GM23338 (cell line): ENCODE measurements at regions not wholly inside any gene's neighbourhood (a gene's known extent, or its start where the extent isn't known, plus 50 kb on each side); places are given as distances from the start of the nearest gene placed in this dataset.

Experiments
- CREB1 ChIP-seq: fragments of 250-450 bp; sonication (Bioruptor Pico); IDR thresholded peaks from 2 replicates; pipeline ENCODE4 v1.5.0; 2020; ENCODE audit warnings: low read depth, mild to moderate bottlenecking, moderate library complexity
- EZH2 ChIP-seq: fragments of 200-600 bp; sonication (generic); IDR thresholded peaks from one replicate; pipeline ENCODE4 v1.8.0; 2017; ENCODE audit warnings: antibody characterized with exemption, mild to moderate bottlenecking, low read depth; ENCODE audit not compliant: unreplicated experiment
- EZH2phosphoT487 ChIP-seq: fragments of 200-600 bp; sonication (generic); IDR thresholded peaks from one replicate; pipeline ENCODE4 v1.8.1; 2018; ENCODE audit warnings: antibody characterized with exemption; ENCODE audit not compliant: unreplicated experiment
- JUNB ChIP-seq: IDR thresholded peaks from one replicate; pipeline ENCODE4 v1.6.1; 2016; ENCODE audit warnings: antibody characterized with exemption; ENCODE audit not compliant: unreplicated experiment
- NANOG ChIP-seq: IDR thresholded peaks from 2 replicates; pipeline ENCODE4 v1.6.1; 2016; ENCODE audit warnings: antibody characterized with exemption, borderline replicate concordance
- POLR2AphosphoS5 ChIP-seq: IDR thresholded peaks from 2 replicates; pipeline ENCODE4 v1.6.1; 2016; ENCODE audit warnings: antibody characterized with exemption, low read depth
- STAT1 ChIP-seq: IDR thresholded peaks from one replicate; pipeline ENCODE4 v1.6.1; 2016; ENCODE audit warnings: antibody characterized with exemption; ENCODE audit not compliant: unreplicated experiment
- TF ChIP-seq, protein P1 (sequence below), 2 experiments: fragments of 200-600 bp in 1 of 2; sonication (generic) in 1 of 2; conservative IDR thresholded peaks; 2 replicates each; pipeline versions ENCODE4 v1.5.1 to v1.6.1; 2016 to 2017; ENCODE audit warnings: antibody characterized with exemption in 2 of 2, low read depth in 2 of 2, mild to moderate bottlenecking in 2 of 2, moderate library complexity in 1 of 2
- TF ChIP-seq, protein P2 (sequence below): IDR thresholded peaks from one replicate; pipeline ENCODE4 v1.6.1; 2018; ENCODE audit warnings: antibody characterized with exemption; ENCODE audit not compliant: unreplicated experiment
- TF ChIP-seq, protein P3 (sequence below): IDR thresholded peaks from 2 replicates; pipeline ENCODE4 v1.6.1; 2016; ENCODE audit warnings: antibody characterized with exemption
- TF ChIP-seq, protein P4 (sequence below): fragments of 250-450 bp; sonication (Bioruptor Pico); IDR thresholded peaks from 2 replicates; pipeline ENCODE4 v1.5.0; 2020; ENCODE audit warnings: mild to moderate bottlenecking, moderate library complexity

DNA sequence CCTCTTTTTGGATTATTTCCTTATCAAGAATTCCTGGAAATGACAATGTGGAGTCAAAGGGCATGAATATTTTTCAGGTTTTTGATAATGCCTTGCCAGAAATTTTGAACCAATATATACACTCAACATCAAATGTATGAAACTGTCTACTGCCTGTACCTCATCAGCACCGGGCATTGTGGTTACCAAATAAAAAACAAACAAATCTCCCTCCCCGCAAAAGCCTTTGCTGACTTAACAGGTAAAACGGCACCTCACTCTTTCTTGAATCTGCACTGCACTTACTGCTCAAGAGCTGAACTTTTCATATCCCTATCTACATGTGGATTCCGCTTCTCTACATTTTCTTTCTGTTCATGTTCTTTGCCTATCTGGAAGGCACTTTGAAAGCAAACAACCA lies 134.5 kb upstream of the PRICKLE2 start:
- TF ChIP-seq EZH2 (no peak), POLR2AphosphoS5 (no peak), CREB1 (CRISPR knock-in tag) (no peak), EZH2phosphoT487 (no peak), NANOG (no peak), JUNB (no peak), STAT1 (no peak)
- TF ChIP-seq, protein P1, sequence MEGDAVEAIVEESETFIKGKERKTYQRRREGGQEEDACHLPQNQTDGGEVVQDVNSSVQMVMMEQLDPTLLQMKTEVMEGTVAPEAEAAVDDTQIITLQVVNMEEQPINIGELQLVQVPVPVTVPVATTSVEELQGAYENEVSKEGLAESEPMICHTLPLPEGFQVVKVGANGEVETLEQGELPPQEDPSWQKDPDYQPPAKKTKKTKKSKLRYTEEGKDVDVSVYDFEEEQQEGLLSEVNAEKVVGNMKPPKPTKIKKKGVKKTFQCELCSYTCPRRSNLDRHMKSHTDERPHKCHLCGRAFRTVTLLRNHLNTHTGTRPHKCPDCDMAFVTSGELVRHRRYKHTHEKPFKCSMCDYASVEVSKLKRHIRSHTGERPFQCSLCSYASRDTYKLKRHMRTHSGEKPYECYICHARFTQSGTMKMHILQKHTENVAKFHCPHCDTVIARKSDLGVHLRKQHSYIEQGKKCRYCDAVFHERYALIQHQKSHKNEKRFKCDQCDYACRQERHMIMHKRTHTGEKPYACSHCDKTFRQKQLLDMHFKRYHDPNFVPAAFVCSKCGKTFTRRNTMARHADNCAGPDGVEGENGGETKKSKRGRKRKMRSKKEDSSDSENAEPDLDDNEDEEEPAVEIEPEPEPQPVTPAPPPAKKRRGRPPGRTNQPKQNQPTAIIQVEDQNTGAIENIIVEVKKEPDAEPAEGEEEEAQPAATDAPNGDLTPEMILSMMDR (conservative IDR thresholded peaks at IDR 0.05; ENCODE audit: low read depth in 2 of 2): no peak
- TF ChIP-seq, protein P2, sequence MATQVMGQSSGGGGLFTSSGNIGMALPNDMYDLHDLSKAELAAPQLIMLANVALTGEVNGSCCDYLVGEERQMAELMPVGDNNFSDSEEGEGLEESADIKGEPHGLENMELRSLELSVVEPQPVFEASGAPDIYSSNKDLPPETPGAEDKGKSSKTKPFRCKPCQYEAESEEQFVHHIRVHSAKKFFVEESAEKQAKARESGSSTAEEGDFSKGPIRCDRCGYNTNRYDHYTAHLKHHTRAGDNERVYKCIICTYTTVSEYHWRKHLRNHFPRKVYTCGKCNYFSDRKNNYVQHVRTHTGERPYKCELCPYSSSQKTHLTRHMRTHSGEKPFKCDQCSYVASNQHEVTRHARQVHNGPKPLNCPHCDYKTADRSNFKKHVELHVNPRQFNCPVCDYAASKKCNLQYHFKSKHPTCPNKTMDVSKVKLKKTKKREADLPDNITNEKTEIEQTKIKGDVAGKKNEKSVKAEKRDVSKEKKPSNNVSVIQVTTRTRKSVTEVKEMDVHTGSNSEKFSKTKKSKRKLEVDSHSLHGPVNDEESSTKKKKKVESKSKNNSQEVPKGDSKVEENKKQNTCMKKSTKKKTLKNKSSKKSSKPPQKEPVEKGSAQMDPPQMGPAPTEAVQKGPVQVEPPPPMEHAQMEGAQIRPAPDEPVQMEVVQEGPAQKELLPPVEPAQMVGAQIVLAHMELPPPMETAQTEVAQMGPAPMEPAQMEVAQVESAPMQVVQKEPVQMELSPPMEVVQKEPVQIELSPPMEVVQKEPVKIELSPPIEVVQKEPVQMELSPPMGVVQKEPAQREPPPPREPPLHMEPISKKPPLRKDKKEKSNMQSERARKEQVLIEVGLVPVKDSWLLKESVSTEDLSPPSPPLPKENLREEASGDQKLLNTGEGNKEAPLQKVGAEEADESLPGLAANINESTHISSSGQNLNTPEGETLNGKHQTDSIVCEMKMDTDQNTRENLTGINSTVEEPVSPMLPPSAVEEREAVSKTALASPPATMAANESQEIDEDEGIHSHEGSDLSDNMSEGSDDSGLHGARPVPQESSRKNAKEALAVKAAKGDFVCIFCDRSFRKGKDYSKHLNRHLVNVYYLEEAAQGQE: no peak
- TF ChIP-seq, protein P3, sequence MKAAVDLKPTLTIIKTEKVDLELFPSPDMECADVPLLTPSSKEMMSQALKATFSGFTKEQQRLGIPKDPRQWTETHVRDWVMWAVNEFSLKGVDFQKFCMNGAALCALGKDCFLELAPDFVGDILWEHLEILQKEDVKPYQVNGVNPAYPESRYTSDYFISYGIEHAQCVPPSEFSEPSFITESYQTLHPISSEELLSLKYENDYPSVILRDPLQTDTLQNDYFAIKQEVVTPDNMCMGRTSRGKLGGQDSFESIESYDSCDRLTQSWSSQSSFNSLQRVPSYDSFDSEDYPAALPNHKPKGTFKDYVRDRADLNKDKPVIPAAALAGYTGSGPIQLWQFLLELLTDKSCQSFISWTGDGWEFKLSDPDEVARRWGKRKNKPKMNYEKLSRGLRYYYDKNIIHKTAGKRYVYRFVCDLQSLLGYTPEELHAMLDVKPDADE: no peak
- TF ChIP-seq, protein P4, sequence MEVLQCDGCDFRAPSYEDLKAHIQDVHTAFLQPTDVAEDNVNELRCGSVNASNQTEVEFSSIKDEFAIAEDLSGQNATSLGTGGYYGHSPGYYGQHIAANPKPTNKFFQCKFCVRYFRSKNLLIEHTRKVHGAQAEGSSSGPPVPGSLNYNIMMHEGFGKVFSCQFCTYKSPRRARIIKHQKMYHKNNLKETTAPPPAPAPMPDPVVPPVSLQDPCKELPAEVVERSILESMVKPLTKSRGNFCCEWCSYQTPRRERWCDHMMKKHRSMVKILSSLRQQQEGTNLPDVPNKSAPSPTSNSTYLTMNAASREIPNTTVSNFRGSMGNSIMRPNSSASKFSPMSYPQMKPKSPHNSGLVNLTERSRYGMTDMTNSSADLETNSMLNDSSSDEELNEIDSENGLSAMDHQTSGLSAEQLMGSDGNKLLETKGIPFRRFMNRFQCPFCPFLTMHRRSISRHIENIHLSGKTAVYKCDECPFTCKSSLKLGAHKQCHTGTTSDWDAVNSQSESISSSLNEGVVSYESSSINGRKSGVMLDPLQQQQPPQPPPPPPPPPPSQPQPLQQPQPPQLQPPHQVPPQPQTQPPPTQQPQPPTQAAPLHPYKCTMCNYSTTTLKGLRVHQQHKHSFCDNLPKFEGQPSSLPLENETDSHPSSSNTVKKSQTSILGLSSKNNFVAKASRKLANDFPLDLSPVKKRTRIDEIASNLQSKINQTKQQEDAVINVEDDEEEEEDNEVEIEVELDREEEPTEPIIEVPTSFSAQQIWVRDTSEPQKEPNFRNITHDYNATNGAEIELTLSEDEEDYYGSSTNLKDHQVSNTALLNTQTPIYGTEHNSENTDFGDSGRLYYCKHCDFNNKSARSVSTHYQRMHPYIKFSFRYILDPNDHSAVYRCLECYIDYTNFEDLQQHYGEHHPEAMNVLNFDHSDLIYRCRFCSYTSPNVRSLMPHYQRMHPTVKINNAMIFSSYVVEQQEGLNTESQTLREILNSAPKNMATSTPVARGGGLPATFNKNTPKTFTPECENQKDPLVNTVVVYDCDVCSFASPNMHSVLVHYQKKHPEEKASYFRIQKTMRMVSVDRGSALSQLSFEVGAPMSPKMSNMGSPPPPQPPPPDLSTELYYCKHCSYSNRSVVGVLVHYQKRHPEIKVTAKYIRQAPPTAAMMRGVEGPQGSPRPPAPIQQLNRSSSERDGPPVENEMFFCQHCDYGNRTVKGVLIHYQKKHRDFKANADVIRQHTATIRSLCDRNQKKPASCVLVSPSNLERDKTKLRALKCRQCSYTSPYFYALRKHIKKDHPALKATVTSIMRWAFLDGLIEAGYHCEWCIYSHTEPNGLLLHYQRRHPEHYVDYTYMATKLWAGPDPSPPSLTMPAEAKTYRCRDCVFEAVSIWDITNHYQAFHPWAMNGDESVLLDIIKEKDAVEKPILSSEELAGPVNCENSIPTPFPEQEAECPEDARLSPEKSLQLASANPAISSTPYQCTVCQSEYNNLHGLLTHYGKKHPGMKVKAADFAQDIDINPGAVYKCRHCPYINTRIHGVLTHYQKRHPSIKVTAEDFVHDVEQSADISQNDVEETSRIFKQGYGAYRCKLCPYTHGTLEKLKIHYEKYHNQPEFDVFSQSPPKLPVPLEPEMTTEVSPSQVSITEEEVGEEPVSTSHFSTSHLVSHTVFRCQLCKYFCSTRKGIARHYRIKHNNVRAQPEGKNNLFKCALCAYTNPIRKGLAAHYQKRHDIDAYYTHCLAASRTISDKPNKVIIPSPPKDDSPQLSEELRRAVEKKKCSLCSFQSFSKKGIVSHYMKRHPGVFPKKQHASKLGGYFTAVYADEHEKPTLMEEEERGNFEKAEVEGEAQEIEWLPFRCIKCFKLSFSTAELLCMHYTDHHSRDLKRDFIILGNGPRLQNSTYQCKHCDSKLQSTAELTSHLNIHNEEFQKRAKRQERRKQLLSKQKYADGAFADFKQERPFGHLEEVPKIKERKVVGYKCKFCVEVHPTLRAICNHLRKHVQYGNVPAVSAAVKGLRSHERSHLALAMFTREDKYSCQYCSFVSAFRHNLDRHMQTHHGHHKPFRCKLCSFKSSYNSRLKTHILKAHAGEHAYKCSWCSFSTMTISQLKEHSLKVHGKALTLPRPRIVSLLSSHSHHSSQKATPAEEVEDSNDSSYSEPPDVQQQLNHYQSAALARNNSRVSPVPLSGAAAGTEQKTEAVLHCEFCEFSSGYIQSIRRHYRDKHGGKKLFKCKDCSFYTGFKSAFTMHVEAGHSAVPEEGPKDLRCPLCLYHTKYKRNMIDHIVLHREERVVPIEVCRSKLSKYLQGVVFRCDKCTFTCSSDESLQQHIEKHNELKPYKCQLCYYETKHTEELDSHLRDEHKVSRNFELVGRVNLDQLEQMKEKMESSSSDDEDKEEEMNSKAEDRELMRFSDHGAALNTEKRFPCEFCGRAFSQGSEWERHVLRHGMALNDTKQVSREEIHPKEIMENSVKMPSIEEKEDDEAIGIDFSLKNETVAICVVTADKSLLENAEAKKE (CRISPR knock-in tag): no peak
